Gastroesophageal sphincter (tissue), 3 donors: ENCODE measurements at regions not wholly inside any gene's neighbourhood (a gene's known extent, or its start where the extent isn't known, plus 50 kb on each side); places are given as distances from the start of the nearest gene placed in this dataset.
A peak's percentile ranks its signal among the peaks of the same experiment; 100 is the strongest.

Experiments
- POLR2A ChIP-seq, 2 donors: fragments of 450-650 bp; IDR thresholded peaks; one replicate each; pipeline ENCODE4 v1.6.1; 2017; ENCODE audit warnings: antibody characterized with exemption in 2 of 2, mild to moderate bottlenecking in 2 of 2, moderate library complexity in 1 of 2
- POLR2AphosphoS5 ChIP-seq: sonication (generic); formaldehyde crosslinking; IDR thresholded peaks from one replicate; pipeline ENCODE4 v1.6.1; 2017; ENCODE audit warnings: antibody characterized with exemption
- TF ChIP-seq, protein P1 (sequence below), 4 experiments: fragments of 200-600 bp in 2 of 4; fragments of 450-650 bp in 2 of 4; sonication (generic) in 1 of 4; IDR thresholded peaks; one replicate each; pipeline ENCODE4 v1.5.1; 2017 to 2019; ENCODE audit warnings: antibody characterized with exemption in 4 of 4, mild to moderate bottlenecking in 2 of 4, moderate library complexity in 2 of 4

GRCh38 chr6:6788394-6789032 lies 200.0 kb downstream of the LY86 start:
- TF ChIP-seq, protein P1, sequence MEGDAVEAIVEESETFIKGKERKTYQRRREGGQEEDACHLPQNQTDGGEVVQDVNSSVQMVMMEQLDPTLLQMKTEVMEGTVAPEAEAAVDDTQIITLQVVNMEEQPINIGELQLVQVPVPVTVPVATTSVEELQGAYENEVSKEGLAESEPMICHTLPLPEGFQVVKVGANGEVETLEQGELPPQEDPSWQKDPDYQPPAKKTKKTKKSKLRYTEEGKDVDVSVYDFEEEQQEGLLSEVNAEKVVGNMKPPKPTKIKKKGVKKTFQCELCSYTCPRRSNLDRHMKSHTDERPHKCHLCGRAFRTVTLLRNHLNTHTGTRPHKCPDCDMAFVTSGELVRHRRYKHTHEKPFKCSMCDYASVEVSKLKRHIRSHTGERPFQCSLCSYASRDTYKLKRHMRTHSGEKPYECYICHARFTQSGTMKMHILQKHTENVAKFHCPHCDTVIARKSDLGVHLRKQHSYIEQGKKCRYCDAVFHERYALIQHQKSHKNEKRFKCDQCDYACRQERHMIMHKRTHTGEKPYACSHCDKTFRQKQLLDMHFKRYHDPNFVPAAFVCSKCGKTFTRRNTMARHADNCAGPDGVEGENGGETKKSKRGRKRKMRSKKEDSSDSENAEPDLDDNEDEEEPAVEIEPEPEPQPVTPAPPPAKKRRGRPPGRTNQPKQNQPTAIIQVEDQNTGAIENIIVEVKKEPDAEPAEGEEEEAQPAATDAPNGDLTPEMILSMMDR (IDR thresholded peaks at IDR 0.05): peak in 1 of 4 experiments; percentile 13
- no peak for TF ChIP-seq POLR2AphosphoS5
- TF ChIP-seq POLR2A (IDR thresholded peaks at IDR 0.05): no peak
